ENCODE measurements at regions not wholly inside any gene's neighbourhood (a gene's known extent, or its start where the extent isn't known, plus 50 kb on each side); places are given as distances from the start of the nearest gene placed in this dataset.
"Not testable (repeated sequence)": the region's sequence is repeated elsewhere in the genome, so short reads cannot be mapped to it uniquely, and the experiment has no call there.

GRCh38 chr9:3659647-3660046 lies 133.8 kb upstream of the RFX3 start:
- DNase-seq: no peak

- DNase-seq: no peak
These were observed 133.2 kb upstream of the RFX3 start for GRCh38 chr9:3658964-3659363.

GRCh38 chr9:3656224-3656623 lies 130.4 kb upstream of the RFX3 start:
- no peak for DNase-seq

GRCh38 chr9:3650994-3651622 lies 125.3 kb upstream of the RFX3 start:
- no peak for DNase-seq

- DNase-seq: no peak
These were observed 123.0 kb upstream of the RFX3 start for GRCh38 chr9:3648722-3649246.

GRCh38 chr9:3648266-3648665 lies 122.5 kb upstream of the RFX3 start:
- no peak for DNase-seq

- no peak for DNase-seq
These were observed 121.9 kb upstream of the RFX3 start for GRCh38 chr9:3647652-3648051.

- no peak for DNase-seq
These were observed 120.4 kb upstream of the RFX3 start for GRCh38 chr9:3646226-3646625.

- not testable (repeated sequence) for DNase-seq
These were observed 116.3 kb upstream of the RFX3 start for GRCh38 chr9:3642075-3642474.

- DNase-seq: no peak
These were observed 103.7 kb upstream of the RFX3 start for GRCh38 chr9:3629495-3629894.

GRCh38 chr9:3628239-3628638 lies 102.4 kb upstream of the RFX3 start:
- DNase-seq: no peak

GRCh38 chr9:3608011-3608410 lies 82.2 kb upstream of the RFX3 start:
- no peak for DNase-seq

GRCh38 chr9:3600672-3601071 lies 74.9 kb upstream of the RFX3 start:
- DNase-seq: no peak

GRCh38 chr9:3597792-3598191 lies 72.0 kb upstream of the RFX3 start:
- DNase-seq: no peak

GRCh38 chr9:3586066-3586465 lies 60.3 kb upstream of the RFX3 start:
- no peak for DNase-seq

- DNase-seq: no peak
These were observed 59.8 kb upstream of the RFX3 start for GRCh38 chr9:3585606-3586005.

- no peak for DNase-seq
These were observed 53.0 kb upstream of the RFX3 start for GRCh38 chr9:3578786-3579185.

GRCh38 chr9:3576328-3576727 lies 50.5 kb upstream of the RFX3 start:
- peak; percentile 2 for DNase-seq

- DNase-seq: no peak
These were observed 50.0 kb upstream of the RFX3 start for GRCh38 chr9:3575821-3576220.

Measured in muscle of arm (tissue), 1 donor.